CD4-positive, alpha-beta T cell treated with Interleukin-2 at 100 ng/mL for 4 hours (primary cell): ENCODE measurements at regions not wholly inside any gene's neighbourhood (a gene's known extent, or its start where the extent isn't known, plus 50 kb on each side); places are given as distances from the start of the nearest gene placed in this dataset.
"Not testable (repeated sequence)": the region's sequence is repeated elsewhere in the genome, so short reads cannot be mapped to it uniquely, and the experiment has no call there.

Experiments
- DNase-seq: peaks from one replicate; pipeline ENCODE4 v3.0.0-alpha.2; 2020; ENCODE audit warnings: low spot score

GRCh38 chr2:58614219-58614618 is 373.1 kb upstream of the FANCL start:
- DNase-seq: no peak

- DNase-seq: no peak
Observed at GRCh38 chr2:58612973-58613372, 371.8 kb upstream of the FANCL start.

GRCh38 chr2:58609326-58609725 is 368.2 kb upstream of the FANCL start:
- no peak for DNase-seq

GRCh38 chr2:58608146-58608545 is 367.0 kb upstream of the FANCL start:
- DNase-seq: no peak

- no peak for DNase-seq
Observed at GRCh38 chr2:58607448-58607847, 366.3 kb upstream of the FANCL start.

GRCh38 chr2:58606799-58607198 is 365.7 kb upstream of the FANCL start:
- no peak for DNase-seq

GRCh38 chr2:58604096-58604495 is 363.0 kb upstream of the FANCL start:
- DNase-seq: no peak

GRCh38 chr2:58601017-58601416 is 359.9 kb upstream of the FANCL start:
- no peak for DNase-seq

GRCh38 chr2:58598171-58598570 is 357.0 kb upstream of the FANCL start:
- no peak for DNase-seq

- DNase-seq: no peak
Observed at GRCh38 chr2:58595714-58596113, 354.6 kb upstream of the FANCL start.

GRCh38 chr2:58594762-58595161 is 353.6 kb upstream of the FANCL start:
- no peak for DNase-seq

GRCh38 chr2:58594175-58594574 is 353.1 kb upstream of the FANCL start:
- DNase-seq: no peak

- not testable (repeated sequence) for DNase-seq
Observed at GRCh38 chr2:58586178-58586577, 345.1 kb upstream of the FANCL start.

GRCh38 chr2:58585233-58585632 is 344.1 kb upstream of the FANCL start:
- DNase-seq: no peak

- no peak for DNase-seq
Observed at GRCh38 chr2:58584606-58585118, 343.5 kb upstream of the FANCL start.

GRCh38 chr2:58578276-58578675 is 337.2 kb upstream of the FANCL start:
- DNase-seq: no peak

- DNase-seq: no peak
Observed at GRCh38 chr2:58574873-58575272, 333.7 kb upstream of the FANCL start.

- no peak for DNase-seq
Observed at GRCh38 chr2:58572731-58573130, 331.6 kb upstream of the FANCL start.

- no peak for DNase-seq
Observed at GRCh38 chr2:58571181-58571852, 330.2 kb upstream of the FANCL start.

GRCh38 chr2:58569475-58570185 is 328.5 kb upstream of the FANCL start:
- DNase-seq: no peak

GRCh38 chr2:58568901-58569300 is 327.8 kb upstream of the FANCL start:
- no peak for DNase-seq

GRCh38 chr2:58562276-58562675 is 321.2 kb upstream of the FANCL start:
- DNase-seq: no peak

GRCh38 chr2:58560531-58560930 is 319.4 kb upstream of the FANCL start:
- no peak for DNase-seq

GRCh38 chr2:58558881-58559280 is 317.8 kb upstream of the FANCL start:
- no peak for DNase-seq
